ENCODE measurements at regions not wholly inside any gene's neighbourhood (a gene's known extent, or its start where the extent isn't known, plus 50 kb on each side); places are given as distances from the start of the nearest gene placed in this dataset.
"Not testable (repeated sequence)": the region's sequence is repeated elsewhere in the genome, so short reads cannot be mapped to it uniquely, and the experiment has no call there.

DNA sequence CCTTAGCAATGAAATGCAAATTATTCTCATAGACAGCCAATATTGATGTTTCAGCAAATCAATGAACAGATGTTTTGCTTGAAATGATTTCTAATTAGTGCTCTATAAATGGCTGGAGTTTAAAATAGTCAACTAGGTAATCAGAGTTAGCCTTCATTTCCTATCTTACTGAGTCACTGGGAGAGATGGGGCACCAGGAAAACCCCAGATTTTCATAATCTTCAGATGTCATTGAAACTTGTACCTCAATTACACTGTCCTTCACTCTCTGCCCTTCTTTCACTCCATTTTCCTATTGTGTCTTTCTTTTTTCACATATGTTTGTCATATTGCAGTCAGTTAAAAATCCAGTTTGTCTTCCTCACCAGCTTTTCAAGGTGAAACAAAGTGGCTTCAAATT lies 92.7 kb downstream of the C12orf75 start:
- DNase-seq (ENCODE audit: low spot score) (no peak), ATAC-seq (no peak)

DNA sequence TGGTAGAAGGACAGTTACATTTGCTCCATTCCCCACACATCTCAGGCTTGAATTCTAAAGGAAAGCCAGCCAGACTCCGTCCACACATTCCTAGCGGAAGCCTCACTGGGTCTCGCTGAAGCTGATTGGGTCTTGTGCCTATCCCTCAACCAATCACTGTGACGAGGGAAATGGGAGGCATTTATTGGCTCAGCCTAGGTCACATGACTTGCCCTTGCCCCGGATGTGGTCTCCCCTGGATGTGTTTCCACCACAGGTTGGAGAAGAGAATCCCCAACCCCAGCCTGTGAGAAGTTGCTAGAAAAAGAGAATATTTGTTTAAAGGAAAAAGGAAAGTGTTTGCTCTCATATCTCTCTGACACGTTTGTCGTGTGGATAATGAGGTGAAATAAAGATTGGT lies 93.4 kb downstream of the C12orf75 start:
- ATAC-seq (no peak), DNase-seq (ENCODE audit: low spot score) (no peak)

DNA sequence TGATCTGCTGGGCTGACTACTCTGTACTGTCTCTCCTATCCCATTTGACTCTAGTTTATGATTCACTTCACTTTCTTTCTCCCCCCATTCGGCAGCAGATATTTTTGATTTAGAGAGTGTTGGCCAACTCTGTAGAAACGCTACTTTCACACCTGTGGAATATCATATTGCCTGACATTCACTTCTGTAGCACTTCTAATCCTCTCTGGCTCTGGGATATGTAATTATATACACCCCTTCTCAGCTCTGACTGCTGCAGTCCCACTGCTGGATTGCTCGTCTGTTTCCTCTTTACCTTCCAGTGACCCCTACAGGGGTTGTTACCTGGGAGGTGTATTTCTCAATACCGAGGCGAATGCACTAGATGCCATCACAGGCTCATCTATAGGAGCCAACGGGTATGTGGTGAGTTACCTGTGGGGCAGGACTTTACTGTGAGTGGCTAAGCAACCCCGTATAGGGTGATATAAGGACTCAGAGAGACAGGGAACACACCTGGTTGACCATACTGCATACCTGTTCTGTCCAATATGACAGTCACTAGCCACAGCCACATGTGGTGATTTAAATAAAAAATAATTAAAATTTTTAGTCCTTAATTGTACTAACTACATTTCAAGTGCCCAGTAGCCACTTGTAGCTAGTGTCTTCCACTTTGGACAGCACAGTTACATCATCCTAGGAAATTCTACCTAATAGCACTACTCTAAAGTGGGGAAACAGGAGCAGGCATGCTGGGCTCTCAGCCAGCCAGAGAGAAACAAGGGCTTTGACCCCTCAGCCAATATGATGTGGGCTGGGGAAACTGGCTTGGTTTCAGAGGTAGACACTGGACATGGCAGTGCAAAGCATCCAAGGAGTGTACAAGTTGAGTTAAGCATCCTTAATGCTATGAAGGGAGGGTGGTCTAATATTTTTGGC lies 95.0 kb downstream of the C12orf75 start:
- DNase-seq (ENCODE audit: low spot score) = no peak
- ATAC-seq = peak; percentile 67

DNA sequence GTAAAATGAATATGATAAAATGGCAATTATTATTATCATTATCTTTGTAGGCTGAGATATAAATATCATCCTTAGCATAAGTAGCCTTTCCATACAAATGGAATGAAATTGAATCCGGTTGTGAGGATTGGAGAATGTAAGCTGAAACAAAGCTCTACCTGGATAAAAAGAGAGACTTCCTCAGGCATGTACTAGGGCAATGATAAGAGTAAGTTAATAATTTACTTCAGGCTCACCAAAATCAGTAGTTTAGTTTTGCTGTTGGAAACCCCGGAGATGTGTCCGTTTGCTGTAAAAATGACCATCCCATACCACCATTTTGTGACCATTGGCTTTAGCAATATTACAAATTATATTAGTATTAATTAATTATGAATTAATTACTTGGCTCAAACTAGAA lies 96.3 kb downstream of the C12orf75 start:
- peak; percentile 85 for ATAC-seq
- DNase-seq (ENCODE audit: low spot score) = no peak

DNA sequence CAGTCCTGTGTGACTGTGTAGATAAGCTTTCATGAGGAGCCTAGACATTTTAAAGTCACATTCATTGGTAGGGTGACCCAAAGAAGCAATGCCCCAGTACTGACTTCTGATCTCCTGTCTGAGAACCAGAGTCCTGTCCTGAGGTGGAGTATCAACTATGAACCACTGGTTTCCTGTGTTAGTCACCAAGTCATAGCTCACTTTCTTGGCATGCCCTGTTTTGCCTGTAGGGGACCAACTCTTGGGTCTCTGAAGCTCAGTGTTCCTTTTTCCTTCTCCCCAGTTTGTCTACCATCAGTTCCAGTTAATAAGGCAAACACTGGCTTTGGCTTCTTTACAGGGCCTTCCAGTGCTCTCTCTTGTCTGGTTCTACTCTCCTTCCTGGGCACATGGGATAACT lies 97.4 kb downstream of the C12orf75 start:
- ATAC-seq (no peak), DNase-seq (ENCODE audit: low spot score) (no peak)

DNA sequence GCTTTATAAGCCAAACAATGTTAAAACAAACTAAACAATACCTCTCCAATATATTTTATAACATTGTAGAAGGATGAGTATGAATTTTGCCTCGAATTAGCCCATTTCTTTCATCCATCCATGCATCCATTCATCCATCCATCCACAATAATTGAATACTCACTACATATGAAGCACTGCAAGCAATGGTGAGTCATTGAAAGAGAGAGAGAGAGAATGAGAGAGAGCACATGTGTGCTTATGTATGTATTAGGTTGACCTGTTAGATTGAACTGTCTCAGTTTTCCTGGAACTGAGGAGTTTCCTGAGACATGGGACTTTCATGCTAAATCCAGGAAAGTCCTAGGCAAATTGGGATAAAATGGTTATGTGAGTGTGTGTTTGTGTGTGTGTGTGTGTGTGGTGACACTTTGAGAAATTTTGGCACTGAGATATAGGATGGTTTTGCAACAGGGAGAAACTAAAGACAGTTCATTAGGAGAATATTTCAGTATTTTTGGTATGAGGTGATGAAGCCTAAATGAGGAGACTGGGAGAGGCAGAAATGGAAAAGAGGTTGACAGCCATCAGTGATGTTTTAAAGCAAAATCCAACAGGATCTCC lies 98.4 kb downstream of the C12orf75 start:
- DNase-seq (ENCODE audit: low spot score) (no peak), ATAC-seq (no peak)

DNA sequence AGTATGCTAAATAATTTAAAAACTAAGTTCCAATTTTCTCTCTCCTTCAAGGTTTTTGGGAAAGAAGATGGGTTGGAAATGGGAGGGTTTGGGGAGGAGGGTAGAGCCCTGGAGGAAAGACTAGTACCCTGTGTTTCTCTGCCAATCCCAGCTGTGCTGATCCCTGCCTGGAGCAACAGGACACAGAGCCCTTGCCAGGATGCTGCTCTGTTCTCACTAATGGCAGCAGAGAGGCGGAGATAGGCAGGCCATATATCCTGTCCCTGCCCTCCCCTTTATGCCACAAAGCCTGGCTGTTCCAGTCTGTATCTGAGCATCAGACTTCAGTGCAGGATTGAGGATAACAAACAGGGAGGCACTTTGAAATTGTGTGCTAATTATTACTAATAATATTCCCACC lies 99.0 kb downstream of the C12orf75 start:
- no peak for DNase-seq (ENCODE audit: low spot score)
- ATAC-seq = no peak

DNA sequence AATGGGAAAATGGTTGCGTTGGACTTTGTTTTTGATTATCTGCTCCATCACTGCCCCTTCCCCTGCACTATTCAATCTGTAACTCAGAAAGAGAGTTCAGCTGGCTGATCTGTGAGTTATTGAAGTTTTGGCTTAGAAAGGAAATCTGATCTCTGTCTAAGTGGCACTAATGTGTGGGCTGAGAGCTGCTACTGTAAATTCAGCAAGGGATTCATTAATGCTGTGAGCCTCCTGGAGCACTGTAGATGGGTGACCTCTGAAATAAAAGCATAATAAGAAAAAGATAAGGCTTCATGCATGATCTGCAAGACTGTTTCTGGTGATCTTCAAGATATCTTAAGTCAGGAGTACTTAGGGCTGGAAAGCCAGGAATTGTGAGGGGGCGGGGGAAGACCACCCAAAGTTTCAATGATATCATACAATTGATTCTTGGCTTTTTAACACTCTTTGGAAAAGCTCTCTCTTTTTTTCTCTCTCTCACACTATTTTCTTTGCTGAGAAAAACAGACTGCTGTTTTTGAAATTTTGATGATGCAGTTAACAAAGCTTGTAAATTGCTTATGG lies 101.1 kb downstream of the C12orf75 start:
- DNase-seq (ENCODE audit: low spot score) (no peak), ATAC-seq (no peak)

DNA sequence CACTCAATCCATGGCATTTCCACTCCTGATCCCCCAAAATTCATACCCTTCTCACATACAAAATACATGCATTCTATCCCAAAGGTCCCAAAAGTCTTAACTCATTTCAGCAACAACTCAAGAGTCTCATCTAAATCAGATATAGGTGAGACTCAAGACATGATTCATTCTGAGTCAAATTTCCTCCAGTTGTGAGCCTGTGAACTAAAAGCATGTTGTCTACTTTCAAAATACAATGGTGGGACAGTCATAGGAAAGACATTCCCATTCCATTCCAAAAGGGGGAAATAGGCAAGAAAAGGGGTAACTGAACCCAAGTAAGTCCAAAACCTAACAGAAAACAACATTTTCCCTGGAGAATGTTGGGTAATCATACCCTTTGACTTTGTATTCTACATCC lies 103.3 kb downstream of the C12orf75 start:
- no peak for ATAC-seq
- DNase-seq (ENCODE audit: low spot score) = no peak

DNA sequence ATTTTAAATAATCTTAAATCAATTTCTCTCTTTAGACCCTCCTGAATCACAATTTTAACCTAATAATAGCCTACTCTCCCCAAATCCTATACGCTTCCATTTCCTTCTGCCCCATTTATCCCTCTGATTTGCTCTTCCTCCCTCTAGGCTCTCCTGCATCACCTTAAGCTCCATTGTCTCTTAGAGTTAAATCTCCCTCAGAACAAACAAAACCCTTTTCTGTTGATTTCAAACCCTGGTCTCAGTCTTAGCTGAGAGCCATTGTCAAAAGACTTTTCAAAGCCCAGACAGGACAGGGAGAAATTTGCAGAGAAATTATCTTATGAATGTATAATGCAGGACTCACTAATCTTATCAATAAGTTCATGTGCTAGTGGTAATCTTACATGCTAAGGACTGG lies 106.1 kb downstream of the C12orf75 start:
- ATAC-seq (no peak), DNase-seq (ENCODE audit: low spot score) (no peak)

DNA sequence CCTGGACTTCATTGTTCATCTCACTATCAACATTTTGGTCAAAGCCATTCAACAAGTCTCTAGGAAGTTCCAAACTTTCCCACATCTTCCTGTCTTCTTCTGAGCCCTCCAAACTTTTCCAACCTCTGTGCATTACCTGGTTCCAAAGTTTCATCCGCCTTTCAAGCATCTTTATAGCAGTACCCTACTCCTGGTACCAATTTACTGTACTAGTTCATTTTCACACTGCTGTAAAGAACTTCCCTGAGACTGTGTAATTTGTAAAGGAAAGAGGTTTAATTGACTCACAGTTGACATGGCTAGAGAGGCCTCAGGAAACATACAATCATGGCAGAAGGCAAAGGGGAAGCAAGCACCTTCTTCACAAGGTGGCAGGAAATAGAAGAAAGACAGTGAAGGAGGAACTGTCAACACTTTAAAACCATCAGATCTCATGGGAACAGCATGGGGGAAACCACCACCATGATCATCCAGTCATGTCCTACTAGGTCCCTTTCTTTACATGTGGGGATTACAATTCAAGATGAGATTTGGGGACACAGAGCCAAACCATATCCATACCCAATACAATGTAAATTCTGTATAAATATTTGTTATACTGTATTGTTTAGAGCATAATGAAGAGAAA lies 109.7 kb downstream of the C12orf75 start:
- DNase-seq (ENCODE audit: low spot score) = no peak
- ATAC-seq = no peak

DNA sequence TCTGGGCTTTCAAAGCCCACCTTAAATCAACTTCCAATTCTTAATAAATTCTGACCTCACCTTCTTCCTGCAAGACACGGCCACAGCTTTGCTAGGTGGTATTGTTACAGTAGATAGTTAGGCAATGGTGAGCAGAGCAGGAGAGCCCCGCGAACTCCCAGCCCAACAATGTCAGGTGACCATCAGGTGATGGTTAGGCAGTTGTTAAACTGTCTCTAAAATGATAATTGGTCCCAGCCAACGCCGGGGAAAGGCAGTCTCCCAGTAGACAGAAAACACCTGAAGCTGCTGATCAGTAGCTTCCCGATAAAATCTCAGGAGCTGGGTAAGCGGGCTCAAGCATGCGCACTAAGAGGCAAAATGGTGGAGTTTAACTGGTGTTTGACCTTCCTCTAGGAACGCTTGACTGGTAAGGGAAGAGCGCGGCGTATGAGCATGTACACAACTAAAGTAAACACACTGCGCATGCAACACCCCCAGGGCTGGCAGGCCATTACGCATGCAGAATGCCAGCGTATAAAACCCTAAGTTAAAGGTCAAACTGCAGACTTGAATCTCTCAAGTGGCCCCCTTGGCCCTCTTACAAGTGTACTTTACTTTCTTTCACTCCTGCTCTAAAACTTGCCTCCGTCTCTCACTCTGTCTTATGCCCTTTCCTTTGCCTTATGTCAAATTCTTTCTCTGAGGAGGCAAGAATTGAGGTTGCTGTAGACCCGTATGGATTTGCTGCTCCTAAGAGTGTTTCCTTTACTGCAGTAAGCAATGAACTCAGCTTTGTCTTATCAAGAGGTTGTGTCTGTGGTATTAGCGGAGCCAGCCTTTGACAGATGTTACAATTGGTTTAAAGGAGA lies 113.5 kb downstream of the C12orf75 start:
- ATAC-seq (no peak), DNase-seq (ENCODE audit: low spot score) (no peak)

DNA sequence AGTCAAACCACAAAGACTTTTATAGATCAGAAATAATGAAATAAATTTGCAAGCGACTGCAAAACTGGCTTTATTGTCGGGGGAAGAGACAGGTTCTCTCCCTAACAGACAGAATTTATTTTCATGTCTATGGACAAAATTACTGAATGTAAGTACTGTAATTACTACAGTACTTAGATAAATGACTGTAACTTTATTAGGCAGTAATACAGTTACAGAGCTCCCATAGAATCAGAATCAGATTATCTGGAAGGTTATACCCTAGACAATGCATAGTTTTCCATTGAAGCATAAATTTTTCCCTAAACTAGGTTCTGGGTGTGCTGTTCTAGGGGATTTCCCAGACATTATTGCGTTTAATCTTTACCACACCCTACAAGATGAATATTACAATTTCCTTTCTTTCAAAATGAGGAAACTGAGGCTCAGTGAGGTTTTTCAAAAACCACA lies 114.2 kb downstream of the C12orf75 start:
- DNase-seq (ENCODE audit: low spot score) (no peak), ATAC-seq (no peak)

DNA sequence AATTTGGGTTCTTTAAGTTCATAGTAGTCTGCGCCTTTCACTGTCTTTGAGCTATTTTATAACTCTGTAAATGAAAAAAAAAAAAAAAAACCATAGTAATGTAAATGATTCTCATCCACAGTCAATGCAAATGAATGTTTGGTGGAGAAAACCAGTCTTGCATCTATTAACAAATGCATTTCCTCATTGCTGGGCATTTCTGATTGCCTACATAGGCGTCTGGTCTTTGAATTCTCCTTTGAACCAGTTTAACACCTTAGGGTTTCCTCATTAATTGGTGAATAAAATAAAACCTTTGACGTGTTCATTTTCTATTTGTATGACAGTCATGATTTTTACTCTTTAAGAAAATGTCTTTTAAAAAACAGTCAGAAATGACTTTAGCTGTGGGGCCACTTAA lies 114.8 kb downstream of the C12orf75 start:
- ATAC-seq (no peak), DNase-seq (ENCODE audit: low spot score) (no peak)

DNA sequence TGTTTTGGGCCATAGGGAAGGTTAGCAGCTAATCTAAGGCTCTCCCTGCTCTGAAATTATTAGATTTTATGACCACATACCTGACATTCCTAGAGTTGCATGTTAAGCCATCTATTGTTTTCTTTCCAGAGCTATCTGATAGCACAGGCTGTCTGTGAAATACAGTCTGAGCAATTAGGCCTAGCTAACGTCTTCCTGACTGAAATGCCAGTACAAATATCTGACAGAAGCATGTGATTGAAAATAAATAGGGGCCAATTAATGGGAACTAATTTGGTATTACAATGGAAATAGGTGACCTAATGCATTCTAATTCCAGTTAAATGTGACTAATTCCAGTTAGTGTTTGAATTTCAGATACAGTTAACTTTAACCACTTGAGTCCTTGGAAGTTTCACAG lies 115.2 kb downstream of the C12orf75 start:
- DNase-seq (ENCODE audit: low spot score) (no peak), ATAC-seq (no peak)

DNA sequence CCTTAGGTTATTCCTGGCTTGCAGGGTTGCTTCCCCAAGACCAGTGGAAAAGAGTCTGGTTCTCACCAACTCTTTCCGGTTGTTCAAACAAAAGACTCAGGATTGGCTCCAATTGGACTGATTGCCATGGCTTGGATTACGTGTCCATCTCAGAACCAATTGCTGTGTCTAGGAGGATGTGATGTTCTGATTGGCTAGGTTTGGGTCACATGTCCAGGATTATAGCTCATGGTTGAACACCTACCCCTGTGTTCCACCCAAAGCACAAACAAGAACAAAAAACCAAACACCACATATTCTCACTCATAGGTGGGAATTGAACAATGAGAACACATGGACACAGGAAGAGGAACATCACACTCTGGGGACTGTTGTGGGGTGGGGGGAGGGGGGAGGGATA lies 116.0 kb downstream of the C12orf75 start:
- not testable (repeated sequence) for ATAC-seq; DNase-seq (ENCODE audit: low spot score)

DNA sequence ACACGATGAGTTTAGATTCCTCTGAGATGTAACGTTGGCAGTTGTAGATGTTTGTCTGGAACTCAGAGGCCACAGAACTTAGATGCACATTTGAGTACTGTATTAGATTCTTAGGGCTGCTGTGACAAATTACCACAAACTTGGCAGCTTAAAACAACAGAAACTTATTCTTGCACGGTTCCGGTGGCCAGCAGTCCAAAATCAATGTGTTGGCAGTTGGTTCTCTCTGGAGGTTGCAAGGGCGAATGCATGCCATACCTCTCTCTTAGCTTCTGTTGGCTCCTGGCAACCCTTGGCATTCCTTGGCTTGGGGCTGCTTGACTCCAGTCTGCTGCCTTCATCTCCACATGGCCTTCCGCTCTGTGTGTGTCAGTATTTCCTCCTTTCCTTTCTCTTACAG lies 118.9 kb downstream of the C12orf75 start:
- no peak for ATAC-seq
- DNase-seq (ENCODE audit: low spot score) = no peak

DNA sequence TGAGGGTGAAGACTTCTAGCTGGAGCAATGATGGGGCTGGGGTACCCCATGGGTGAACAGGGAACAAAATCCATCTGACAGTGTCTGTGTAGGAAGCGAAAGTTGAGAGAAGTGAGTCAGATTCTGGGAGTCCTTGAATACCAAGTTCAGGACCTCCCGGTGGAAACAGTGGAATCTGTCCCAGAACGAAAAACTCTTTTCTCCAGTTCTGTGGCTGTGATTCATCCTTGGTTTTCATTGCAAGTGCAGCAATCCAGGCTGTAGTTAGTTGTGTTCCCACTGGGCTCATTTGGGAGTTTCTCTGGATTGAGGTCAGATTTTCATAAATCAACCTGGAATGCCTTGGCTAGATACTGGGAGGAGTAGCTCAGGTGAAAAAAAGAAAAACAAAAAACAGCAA lies 120.7 kb downstream of the C12orf75 start:
- DNase-seq (ENCODE audit: low spot score) = no peak
- ATAC-seq = no peak

DNA sequence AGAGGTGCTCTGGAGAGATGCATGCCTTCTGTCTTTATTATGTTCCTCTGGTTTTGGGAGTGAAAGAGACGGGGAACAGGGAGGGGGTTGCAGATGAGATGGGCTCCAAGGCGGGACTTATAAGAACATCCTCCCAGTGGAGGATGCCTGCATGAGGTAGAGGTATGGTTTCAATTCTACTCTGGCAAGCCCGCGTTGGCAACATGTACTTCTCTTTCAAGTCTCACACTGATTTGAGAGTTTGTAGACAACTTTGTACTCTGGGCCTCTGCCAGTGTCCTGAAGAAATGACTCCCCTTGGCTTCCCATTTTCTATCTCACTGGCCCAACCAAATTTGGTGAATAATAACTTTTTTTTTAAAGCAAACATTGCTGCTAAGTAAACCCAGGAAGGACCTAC lies 121.3 kb downstream of the C12orf75 start:
- DNase-seq (ENCODE audit: low spot score) (no peak), ATAC-seq (no peak)

DNA sequence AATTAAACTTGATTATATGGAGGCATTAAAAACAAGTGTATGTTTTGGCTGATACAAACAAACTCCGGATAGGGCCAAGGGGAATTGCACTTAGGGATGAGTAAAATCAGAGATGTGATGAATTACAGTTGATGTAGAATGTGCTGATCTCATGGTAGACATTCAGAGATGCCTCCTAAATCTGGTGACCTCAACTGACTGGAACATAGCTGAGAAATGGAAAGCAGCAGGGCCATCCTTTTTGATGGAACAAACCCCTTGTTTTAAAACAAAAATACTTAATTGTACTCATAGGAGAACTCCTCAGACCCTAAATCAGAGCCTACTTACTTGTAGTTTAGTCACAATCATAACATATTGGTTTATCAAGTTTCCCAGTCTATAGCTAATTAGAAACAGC lies 122.8 kb downstream of the C12orf75 start:
- ATAC-seq (no peak), DNase-seq (ENCODE audit: low spot score) (no peak)

DNA sequence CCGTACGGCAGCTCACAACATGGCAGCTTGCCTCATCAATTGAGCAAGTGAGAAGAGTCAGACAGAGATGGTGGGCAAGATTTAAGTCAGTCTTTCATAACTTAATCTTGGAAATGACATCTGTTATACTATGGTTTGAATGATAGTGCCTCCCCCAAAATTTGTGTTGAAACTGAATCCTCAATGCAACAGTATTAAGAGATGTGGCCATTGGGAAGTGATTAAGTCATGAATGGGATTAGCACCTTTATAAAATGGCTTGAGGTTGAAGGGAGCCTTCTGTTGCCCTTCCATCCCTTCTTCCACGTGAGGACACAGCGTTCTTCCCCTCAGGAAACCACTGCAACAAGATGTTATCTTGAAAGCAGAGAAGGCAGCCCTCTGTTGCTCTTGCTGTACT lies 124.2 kb downstream of the C12orf75 start:
- ATAC-seq (no peak), DNase-seq (ENCODE audit: low spot score) (no peak)

Measured in left lobe of liver (tissue), 2 donors.